CD14-positive monocyte (primary cell): ENCODE measurements at regions not wholly inside any gene's neighbourhood (a gene's known extent, or its start where the extent isn't known, plus 50 kb on each side); places are given as distances from the start of the nearest gene placed in this dataset.

Experiments used
- DNase-seq, 3 donors: peaks; one replicate each; pipeline ENCODE4 v3.0.0-alpha.2; 2011 to 2022
- H2AFZ ChIP-seq: 2 replicates; pipeline ENCODE4 v1.6.0; 2012; ENCODE audit warnings: mild to moderate bottlenecking, low read depth, low read length, inconsistent platforms; ENCODE audit not compliant: insufficient read depth, poor library complexity, severe bottlenecking
- H3K27ac ChIP-seq, 2 donors: 1 replicate in 1 of 2; 2 replicates in 1 of 2; pipeline ENCODE4 v1.5.1; 2012 to 2013; ENCODE audit warnings: low read length in 2 of 2, control low read depth in 1 of 2, inconsistent platforms in 1 of 2, low read depth in 1 of 2, mild to moderate bottlenecking in 1 of 2
- H3K27me3 ChIP-seq, 2 donors: one replicate each; pipeline versions ENCODE4 v1.6.0 to v1.6.1; 2011 to 2013; ENCODE audit warnings: low read length in 2 of 2; ENCODE audit not compliant: control insufficient read depth in 2 of 2, insufficient read depth in 2 of 2
- H3K36me3 ChIP-seq, 2 donors: replicated peaks in 1 of 2; 1 replicate in 1 of 2; 2 replicates in 1 of 2; pipeline versions ENCODE4 v1.5.1 to v1.6.1; 2012 to 2013; ENCODE audit warnings: low read length in 2 of 2, control low read depth in 1 of 2, inconsistent platforms in 1 of 2, mild to moderate bottlenecking in 1 of 2; ENCODE audit not compliant: insufficient read depth in 2 of 2, control insufficient read depth in 1 of 2
- H3K4me1 ChIP-seq, 2 donors: 1 replicate in 1 of 2; 2 replicates in 1 of 2; pipeline versions ENCODE4 v1.5.1 to v1.6.1; 2012 to 2013; ENCODE audit warnings: low read length in 2 of 2, control low read depth in 1 of 2, inconsistent platforms in 1 of 2, mild to moderate bottlenecking in 1 of 2, moderate library complexity in 1 of 2; ENCODE audit not compliant: insufficient read depth in 2 of 2, control insufficient read depth in 1 of 2
- H3K4me2 ChIP-seq: replicated peaks from 2 replicates; pipeline ENCODE3; 2012; ENCODE audit warnings: low read length, moderate library complexity, mild to moderate bottlenecking; ENCODE audit not compliant: poor library complexity, severe bottlenecking; ENCODE audit errors: extremely low read depth
- H3K4me3 ChIP-seq, 3 experiments: fragments of 200-600 bp in 1 of 3; sonication (generic) in 1 of 3; replicated peaks in 1 of 3; 1 replicate in 2 of 3; 2 replicates in 1 of 3; pipeline ENCODE4 v1.5.1; 2011 to 2013; ENCODE audit warnings: low read length in 3 of 3, mild to moderate bottlenecking in 3 of 3, control low read depth in 2 of 3, low read depth in 2 of 3, inconsistent platforms in 1 of 3, moderate library complexity in 1 of 3
- H3K79me2 ChIP-seq: 2 replicates; pipeline ENCODE4 v1.6.0; 2012; ENCODE audit warnings: mild to moderate bottlenecking, control low read depth, inconsistent platforms, low read length, moderate library complexity; ENCODE audit not compliant: insufficient read depth
- H3K9ac ChIP-seq: 2 replicates; pipeline ENCODE4 v1.6.0; 2017; ENCODE audit warnings: low read length, mild to moderate bottlenecking; ENCODE audit not compliant: insufficient read depth, poor library complexity, severe bottlenecking
- H3K9me3 ChIP-seq, 2 donors: replicated peaks in 1 of 2; 1 replicate in 1 of 2; 2 replicates in 1 of 2; pipeline versions ENCODE4 v1.5.1 to v1.6.1; 2012 to 2013; ENCODE audit warnings: low read length in 2 of 2, control low read depth in 1 of 2; ENCODE audit not compliant: control insufficient read depth in 1 of 2, insufficient read depth in 1 of 2
- H4K20me1 ChIP-seq: 2 replicates; pipeline ENCODE4 v1.6.0; 2012; ENCODE audit warnings: mild to moderate bottlenecking, low read length, control low read depth, moderate library complexity; ENCODE audit not compliant: insufficient read depth
- H3K27ac Mint-ChIP-seq, 7 donors: one replicate each; pipeline ENCODE4 v1.8.0; 2020; ENCODE audit warnings: mild to moderate bottlenecking in 7 of 7, mixed read lengths in 7 of 7, moderate library complexity in 6 of 7, inconsistent platforms in 2 of 7
- H3K27me3 Mint-ChIP-seq, 3 donors: one replicate each; pipeline ENCODE4 v1.8.0; 2021 to 2022; ENCODE audit warnings: low read depth in 3 of 3, mild to moderate bottlenecking in 3 of 3, mixed read lengths in 3 of 3, moderate library complexity in 3 of 3, inconsistent platforms in 1 of 3
- H3K36me3 Mint-ChIP-seq, 2 donors: one replicate each; pipeline ENCODE4 v1.8.0; 2020; ENCODE audit warnings: mixed read lengths in 2 of 2, inconsistent platforms in 1 of 2, mild to moderate bottlenecking in 1 of 2
- H3K4me1 Mint-ChIP-seq: one replicate; pipeline ENCODE4 v1.8.0; 2020; ENCODE audit warnings: mild to moderate bottlenecking, mixed read lengths
- H3K4me3 Mint-ChIP-seq, 2 donors: one replicate each; pipeline ENCODE4 v1.8.0; 2020; ENCODE audit warnings: mild to moderate bottlenecking in 2 of 2, mixed read lengths in 2 of 2, moderate library complexity in 1 of 2
- H3K9me3 Mint-ChIP-seq, 7 donors: one replicate each; pipeline ENCODE4 v1.8.0; 2020 to 2022; ENCODE audit warnings: mixed read lengths in 7 of 7, mild to moderate bottlenecking in 6 of 7, moderate library complexity in 6 of 7, inconsistent platforms in 2 of 7
- WGBS: methylation state at CpG from one replicate; pipeline ENCODE4 v1.1.5; 2013; ENCODE audit warnings: missing lambda C conversion rate; ENCODE audit not compliant: insufficient coverage; 5-methylcytosine and 5-hydroxymethylcytosine counted together
- intact Hi-C, 2 donors: fragments of 100-400 bp; cut with micrococcal nuclease; formaldehyde crosslinking; loops; one replicate each; pipeline versions ENCODE4 v1.15.0 to v1.15.1; 2023
- TF ChIP-seq, protein P1 (sequence below): fragments of 200-600 bp; IDR thresholded peaks from one replicate; pipeline ENCODE4 v1.8.0; 2022; ENCODE audit warnings: antibody characterized with exemption, mild to moderate bottlenecking

DNA sequence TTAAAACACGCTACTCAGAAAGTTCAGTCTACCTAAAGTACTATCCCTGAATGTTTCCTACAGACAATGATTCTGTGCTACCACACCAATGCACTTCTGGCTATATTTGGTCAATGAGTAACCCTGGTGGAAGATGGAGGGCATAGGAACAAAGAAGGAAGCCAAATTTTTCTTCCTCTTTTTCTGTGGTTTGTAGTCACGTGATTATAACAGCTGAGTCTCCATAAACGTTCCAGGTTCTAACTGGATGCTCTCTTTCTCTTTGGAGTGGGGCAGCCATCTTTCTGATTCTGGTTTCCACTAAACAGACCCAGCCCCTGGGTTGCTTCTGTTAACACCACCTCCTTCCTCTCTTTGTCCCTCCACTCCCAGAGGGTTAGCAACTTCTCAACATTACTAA is 274.9 kb downstream of the CDH11 start:
- WGBS = no CpG with 5 or more reads among the region's 3 CpGs
- Histone ChIP-seq H3K9me3 (peaks cover 0 to 4% of the 10 kb centered on the region in 2 donors), H3K4me1 (no peaks in the 10 kb centered on the region), H3K9ac (no peak overlapping the region), H3K27me3 (no peaks in the 10 kb centered on the region), H3K4me3 (no peak overlapping the region), H3K4me2 (no peak overlapping the region), H3K27ac (no peak overlapping the region), H3K79me2 (no peaks in the 10 kb centered on the region), H3K36me3 (no peaks in the 10 kb centered on the region), H4K20me1 (no peaks in the 10 kb centered on the region), H2AFZ (no peak overlapping the region)
- no peak for DNase-seq
- no peaks in the 10 kb centered on the region for H3K27me3 Mint-ChIP-seq
- intact Hi-C loops = no loop called here
- no peaks in the 10 kb centered on the region for H3K36me3 Mint-ChIP-seq
- no peak overlapping the region for H3K27ac Mint-ChIP-seq
- TF ChIP-seq, protein P1, sequence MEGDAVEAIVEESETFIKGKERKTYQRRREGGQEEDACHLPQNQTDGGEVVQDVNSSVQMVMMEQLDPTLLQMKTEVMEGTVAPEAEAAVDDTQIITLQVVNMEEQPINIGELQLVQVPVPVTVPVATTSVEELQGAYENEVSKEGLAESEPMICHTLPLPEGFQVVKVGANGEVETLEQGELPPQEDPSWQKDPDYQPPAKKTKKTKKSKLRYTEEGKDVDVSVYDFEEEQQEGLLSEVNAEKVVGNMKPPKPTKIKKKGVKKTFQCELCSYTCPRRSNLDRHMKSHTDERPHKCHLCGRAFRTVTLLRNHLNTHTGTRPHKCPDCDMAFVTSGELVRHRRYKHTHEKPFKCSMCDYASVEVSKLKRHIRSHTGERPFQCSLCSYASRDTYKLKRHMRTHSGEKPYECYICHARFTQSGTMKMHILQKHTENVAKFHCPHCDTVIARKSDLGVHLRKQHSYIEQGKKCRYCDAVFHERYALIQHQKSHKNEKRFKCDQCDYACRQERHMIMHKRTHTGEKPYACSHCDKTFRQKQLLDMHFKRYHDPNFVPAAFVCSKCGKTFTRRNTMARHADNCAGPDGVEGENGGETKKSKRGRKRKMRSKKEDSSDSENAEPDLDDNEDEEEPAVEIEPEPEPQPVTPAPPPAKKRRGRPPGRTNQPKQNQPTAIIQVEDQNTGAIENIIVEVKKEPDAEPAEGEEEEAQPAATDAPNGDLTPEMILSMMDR = no peak
- no peaks in the 10 kb centered on the region for H3K4me1 Mint-ChIP-seq
- peaks cover 0 to 6% (median 2%) of the 10 kb centered on the region in 7 donors for H3K9me3 Mint-ChIP-seq
- H3K4me3 Mint-ChIP-seq = no peak overlapping the region

DNA sequence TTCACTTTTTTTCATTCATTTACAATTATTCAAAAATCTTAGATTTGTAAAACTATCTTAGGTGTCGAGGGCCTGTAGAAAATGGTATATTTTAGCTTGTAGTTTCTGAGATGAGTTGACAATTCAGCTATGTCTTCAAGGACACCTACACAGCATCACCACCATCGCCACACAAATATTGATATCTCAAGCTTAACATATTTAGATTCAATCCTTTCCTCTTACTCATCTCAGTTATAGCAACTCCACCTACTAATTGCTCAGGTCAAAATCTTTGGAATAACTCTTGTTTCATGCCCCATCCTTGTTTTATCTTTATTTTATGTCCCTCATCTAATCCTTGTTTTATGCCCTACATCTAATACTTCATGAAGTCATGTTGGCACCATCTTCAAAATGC is 276.8 kb downstream of the CDH11 start:
- H3K9me3 ChIP-seq = peaks cover 0 to 4% of the 10 kb centered on the region in 2 donors
- DNase-seq = no peak
- no peak overlapping the region for H3K27ac Mint-ChIP-seq
- no peak overlapping the region for H3K9ac ChIP-seq
- H3K27ac ChIP-seq = no peak overlapping the region
- no peaks in the 10 kb centered on the region for H3K4me1 ChIP-seq
- H3K4me3 ChIP-seq = no peak overlapping the region
- TF ChIP-seq, protein P1 = no peak
- WGBS = 80% methylated on average over 1 of the region's 2 CpGs
- H3K27me3 ChIP-seq = no peaks in the 10 kb centered on the region
- intact Hi-C loops = no loop called here
- no peaks in the 10 kb centered on the region for H3K4me1 Mint-ChIP-seq
- H3K36me3 Mint-ChIP-seq = no peaks in the 10 kb centered on the region
- H3K9me3 Mint-ChIP-seq = peaks cover 0 to 9% (median 3%) of the 10 kb centered on the region in 7 donors
- no peak overlapping the region for H3K4me2 ChIP-seq
- no peak overlapping the region for H2AFZ ChIP-seq
- H3K27me3 Mint-ChIP-seq = no peaks in the 10 kb centered on the region
- no peaks in the 10 kb centered on the region for H3K36me3 ChIP-seq
- no peaks in the 10 kb centered on the region for H4K20me1 ChIP-seq
- H3K79me2 ChIP-seq = no peaks in the 10 kb centered on the region
- H3K4me3 Mint-ChIP-seq = no peak overlapping the region
